ENCODE measurements at regions not wholly inside any gene's neighbourhood (a gene's known extent, or its start where the extent isn't known, plus 50 kb on each side); places are given as distances from the start of the nearest gene placed in this dataset.

DNA sequence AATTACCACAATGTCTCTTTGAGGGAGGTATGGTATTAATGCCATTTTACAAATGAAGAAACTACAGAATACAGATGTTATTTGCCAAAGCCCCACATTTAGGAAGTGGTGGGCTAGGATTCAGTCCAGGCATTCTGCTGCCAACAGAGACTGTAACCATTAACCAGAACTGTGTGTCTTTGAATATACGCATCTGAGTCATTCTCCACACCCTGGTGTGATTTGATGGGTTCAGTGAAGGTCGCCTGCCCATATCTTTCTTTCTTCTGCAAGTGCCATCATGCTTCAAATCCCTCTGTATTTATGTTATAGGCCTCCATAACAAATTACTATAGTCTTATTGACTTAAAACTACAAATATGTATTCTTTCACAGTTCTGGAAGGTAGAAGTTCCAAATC, 479.0 kb upstream of the DCC start:
- in situ Hi-C loops (cut with HindIII; ENCODE audit: extremely low pct_ligation_motif_present, low pct_unique_long_range_greater_than_20kb), result no loop called here
- FAIRE-seq, result no peak
- TF ChIP-seq ZSCAN5A (CRISPR knock-in tag; IDR thresholded peaks at IDR 0.05; ENCODE audit: borderline replicate concordance) (no peak), ZNF878 (CRISPR knock-in tag; IDR thresholded peaks at IDR 0.05) (no peak), MAF1 (CRISPR knock-in tag; IDR thresholded peaks at IDR 0.05; ENCODE audit: borderline replicate concordance) (no peak), CENPX (CRISPR knock-in tag; IDR thresholded peaks at IDR 0.05) (no peak), BRCA1 (CRISPR knock-in tag; IDR thresholded peaks at IDR 0.05) (no peak), ZNF614 (CRISPR knock-in tag; IDR thresholded peaks at IDR 0.05; ENCODE audit: borderline replicate concordance) (no peak), ZNF274 (CRISPR knock-in tag; IDR thresholded peaks at IDR 0.05) (no peak), ZSCAN29 (CRISPR knock-in tag; conservative IDR thresholded peaks at IDR 0.05) (no peak), STAG1 (CRISPR knock-in tag; IDR thresholded peaks at IDR 0.05) (no peak), ATF3 (CRISPR knock-in tag; IDR thresholded peaks at IDR 0.05) (no peak), LCORL (IDR thresholded peaks at IDR 0.05) (no peak), LCORL (CRISPR knock-in tag; IDR thresholded peaks at IDR 0.05) (no peak), RXRA (CRISPR knock-in tag; IDR thresholded peaks at IDR 0.05) (no peak), SNRNP70 (IDR thresholded peaks at IDR 0.05; ENCODE audit: low read depth, low read length) (no peak)
- TF ChIP-seq, protein P1, sequence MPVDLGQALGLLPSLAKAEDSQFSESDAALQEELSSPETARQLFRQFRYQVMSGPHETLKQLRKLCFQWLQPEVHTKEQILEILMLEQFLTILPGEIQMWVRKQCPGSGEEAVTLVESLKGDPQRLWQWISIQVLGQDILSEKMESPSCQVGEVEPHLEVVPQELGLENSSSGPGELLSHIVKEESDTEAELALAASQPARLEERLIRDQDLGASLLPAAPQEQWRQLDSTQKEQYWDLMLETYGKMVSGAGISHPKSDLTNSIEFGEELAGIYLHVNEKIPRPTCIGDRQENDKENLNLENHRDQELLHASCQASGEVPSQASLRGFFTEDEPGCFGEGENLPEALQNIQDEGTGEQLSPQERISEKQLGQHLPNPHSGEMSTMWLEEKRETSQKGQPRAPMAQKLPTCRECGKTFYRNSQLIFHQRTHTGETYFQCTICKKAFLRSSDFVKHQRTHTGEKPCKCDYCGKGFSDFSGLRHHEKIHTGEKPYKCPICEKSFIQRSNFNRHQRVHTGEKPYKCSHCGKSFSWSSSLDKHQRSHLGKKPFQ (CRISPR knock-in tag; IDR thresholded peaks at IDR 0.05; ENCODE audit: insufficient replicate concordance), result no peak
- TF ChIP-seq, protein P2, sequence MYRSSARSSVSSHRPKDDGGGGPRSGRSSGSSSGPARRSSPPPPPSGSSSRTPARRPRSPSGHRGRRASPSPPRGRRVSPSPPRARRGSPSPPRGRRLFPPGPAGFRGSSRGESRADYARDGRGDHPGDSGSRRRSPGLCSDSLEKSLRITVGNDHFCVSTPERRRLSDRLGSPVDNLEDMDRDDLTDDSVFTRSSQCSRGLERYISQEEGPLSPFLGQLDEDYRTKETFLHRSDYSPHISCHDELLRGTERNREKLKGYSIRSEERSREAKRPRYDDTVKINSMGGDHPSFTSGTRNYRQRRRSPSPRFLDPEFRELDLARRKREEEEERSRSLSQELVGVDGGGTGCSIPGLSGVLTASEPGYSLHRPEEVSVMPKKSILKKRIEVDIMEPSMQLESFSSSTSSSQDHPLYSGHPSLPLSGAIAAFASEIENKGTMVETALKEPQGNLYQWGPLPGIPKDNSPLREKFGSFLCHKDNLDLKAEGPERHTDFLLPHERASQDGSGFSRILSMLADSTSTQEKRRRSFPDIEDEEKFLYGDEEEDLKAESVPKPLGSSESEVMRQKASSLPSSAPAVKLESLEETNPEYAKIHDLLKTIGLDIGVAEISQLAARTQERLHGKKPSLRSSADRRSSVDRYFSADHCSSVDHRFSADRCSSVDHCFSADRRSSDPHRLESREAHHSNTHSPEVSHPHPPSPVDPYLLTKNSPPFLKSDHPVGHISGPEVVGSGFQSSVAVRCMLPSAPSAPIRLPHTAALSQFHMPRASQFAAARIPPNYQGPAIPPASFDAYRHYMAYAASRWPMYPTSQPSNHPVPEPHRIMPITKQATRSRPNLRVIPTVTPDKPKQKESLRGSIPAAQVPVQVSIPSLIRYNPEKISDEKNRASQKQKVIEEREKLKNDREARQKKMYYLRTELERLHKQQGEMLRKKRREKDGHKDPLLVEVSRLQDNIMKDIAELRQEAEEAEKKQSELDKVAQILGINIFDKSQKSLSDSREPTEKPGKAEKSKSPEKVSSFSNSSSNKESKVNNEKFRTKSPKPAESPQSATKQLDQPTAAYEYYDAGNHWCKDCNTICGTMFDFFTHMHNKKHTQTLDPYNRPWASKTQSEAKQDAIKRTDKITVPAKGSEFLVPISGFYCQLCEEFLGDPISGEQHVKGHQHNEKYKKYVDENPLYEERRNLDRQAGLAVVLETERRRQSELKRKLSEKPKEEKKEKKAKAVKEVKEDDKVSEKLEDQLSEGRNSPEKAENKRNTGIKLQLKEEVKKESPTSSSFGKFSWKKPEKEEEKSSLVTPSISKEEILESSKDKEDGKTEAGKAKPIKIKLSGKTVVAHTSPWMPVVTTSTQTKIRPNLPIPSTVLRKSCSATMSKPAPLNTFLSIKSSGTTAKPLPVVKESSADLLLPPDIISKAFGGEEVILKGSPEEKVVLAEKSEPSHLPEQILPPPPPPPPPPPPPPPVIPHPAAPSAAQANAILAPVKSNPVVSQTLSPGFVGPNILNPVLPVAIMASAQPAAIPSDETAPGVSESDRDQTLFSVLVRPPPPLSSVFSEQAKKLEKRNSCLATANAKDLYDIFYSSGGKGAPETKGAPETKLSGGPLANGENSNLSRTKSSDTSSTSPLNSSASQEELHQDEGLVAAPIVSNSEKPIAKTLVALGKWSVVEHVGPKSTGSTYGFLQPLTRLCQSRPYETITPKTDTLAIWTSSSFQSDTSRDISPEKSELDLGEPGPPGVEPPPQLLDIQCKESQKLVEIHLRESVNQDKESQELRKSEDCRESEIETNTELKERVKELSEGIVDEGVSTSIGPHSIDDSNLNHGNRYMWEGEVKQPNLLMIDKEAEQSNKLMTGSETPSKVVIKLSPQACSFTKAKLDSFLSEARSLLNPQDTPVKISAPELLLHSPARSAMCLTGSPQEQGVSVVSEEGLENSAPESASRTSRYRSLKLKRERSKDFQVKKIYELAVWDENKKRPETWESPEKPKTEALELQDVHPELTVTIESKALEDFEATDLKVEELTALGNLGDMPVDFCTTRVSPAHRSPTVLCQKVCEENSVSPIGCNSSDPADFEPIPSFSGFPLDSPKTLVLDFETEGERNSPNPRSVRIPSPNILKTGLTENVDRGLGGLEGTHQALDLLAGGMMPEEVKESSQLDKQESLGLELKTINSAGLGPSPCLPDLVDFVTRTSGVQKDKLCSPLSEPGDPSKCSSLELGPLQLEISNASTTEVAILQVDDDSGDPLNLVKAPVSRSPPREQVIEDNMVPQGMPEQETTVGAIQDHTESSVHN (CRISPR knock-in tag; IDR thresholded peaks at IDR 0.05), result no peak

More for the DNA sequence above, 479.0 kb upstream of the DCC start:
- Histone ChIP-seq H3K4me1 (ENCODE audit: insufficient read depth, low read length) (no peaks in the 10 kb centered on the region), H3K9me3 (ENCODE audit: low read length) (peaks cover 69% of the 10 kb centered on the region), H3K27ac (ENCODE audit: extremely low read length, insufficient read depth, low read length) (no peak overlapping the region), H3K9ac (ENCODE audit: insufficient read depth, low read depth, low read length) (no peak overlapping the region), H3K4me2 (ENCODE audit: low read depth, low read length) (no peak overlapping the region), H3K79me2 (ENCODE audit: insufficient read depth, low read length) (no peaks in the 10 kb centered on the region), H3K27me3 (ENCODE audit: control insufficient read depth in 1 of 2, insufficient read depth in 2 of 2, low read length in 2 of 2) (no peaks in the 10 kb centered on the region), H3K4me3 (replicated peaks in 1 of 3; ENCODE audit: insufficient read depth in 1 of 3, low read depth in 2 of 3, low read length in 3 of 3) (no peak overlapping the region), H3K36me3 (replicated peaks in 1 of 2; ENCODE audit: control insufficient read depth in 1 of 2, insufficient read depth in 2 of 2, low read length in 2 of 2) (no peaks in the 10 kb centered on the region), H4K20me1 (ENCODE audit: insufficient read depth, low read length) (no peaks in the 10 kb centered on the region), H2AFZ (ENCODE audit: low read length) (no peak overlapping the region)
- ChIA-PET CTCF (ENCODE audit: low intra/inter-chr PET ratio, low total read pairs) (no interaction called here), POLR2A (no interaction called here)
- WGBS (ENCODE audit: low lambda C conversion rate), result 3% methylated on average over 2 of the region's 2 CpGs
- no TSS peak for BruUV-seq (replicated peaks)
- DNase-seq (ENCODE audit: low spot score) (no peak), ATAC-seq (no peak)
- intact Hi-C loops (cut with micrococcal nuclease; ENCODE audit: unreplicated experiment), result no loop called here

Measured in HepG2 (cell line).